ENCODE measurements at regions not wholly inside any gene's neighbourhood (a gene's known extent, or its start where the extent isn't known, plus 50 kb on each side); places are given as distances from the start of the nearest gene placed in this dataset.
A peak's percentile ranks its signal among the peaks of the same experiment; 100 is the strongest.
"Not testable (repeated sequence)": the region's sequence is repeated elsewhere in the genome, so short reads cannot be mapped to it uniquely, and the experiment has no call there.

DNA sequence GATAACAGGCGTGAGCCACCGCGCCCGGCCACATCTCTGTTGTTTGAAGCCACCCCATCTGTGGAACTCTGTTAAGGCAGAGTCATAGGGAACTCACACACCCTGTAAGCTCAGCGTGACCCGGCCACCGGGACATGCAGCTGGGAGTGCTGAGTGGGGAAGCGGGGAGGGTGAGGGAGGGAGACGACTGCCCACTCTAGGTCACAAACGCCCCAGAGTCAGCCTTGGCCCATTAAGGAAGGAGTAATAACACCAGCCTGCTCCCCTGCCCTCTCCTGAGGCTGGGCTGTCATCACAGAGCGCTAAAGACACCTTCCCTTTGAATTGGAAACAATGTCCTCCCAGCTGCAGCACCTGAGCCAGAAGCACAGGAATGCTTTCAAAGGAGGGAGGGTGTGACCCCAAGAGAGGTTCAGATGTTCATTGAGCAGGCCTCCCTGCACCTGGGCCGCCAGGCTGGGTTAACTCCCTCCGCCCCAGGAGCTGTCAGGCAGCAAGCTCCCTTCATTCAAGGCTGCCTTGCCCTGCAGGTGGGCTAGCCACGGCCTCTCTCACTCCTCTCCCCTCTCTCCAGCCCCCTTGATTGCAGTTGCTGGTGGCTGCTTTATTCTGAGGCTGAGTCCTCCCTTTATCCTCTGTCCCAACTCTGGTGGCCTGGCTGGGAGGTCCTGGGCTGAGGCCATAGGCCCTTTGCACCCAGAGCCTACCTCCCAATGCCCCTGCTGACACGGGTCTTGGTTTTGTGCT, 77.2 kb upstream of the HPCAL1 start:
- DNase-seq: peak; percentile 67

DNA sequence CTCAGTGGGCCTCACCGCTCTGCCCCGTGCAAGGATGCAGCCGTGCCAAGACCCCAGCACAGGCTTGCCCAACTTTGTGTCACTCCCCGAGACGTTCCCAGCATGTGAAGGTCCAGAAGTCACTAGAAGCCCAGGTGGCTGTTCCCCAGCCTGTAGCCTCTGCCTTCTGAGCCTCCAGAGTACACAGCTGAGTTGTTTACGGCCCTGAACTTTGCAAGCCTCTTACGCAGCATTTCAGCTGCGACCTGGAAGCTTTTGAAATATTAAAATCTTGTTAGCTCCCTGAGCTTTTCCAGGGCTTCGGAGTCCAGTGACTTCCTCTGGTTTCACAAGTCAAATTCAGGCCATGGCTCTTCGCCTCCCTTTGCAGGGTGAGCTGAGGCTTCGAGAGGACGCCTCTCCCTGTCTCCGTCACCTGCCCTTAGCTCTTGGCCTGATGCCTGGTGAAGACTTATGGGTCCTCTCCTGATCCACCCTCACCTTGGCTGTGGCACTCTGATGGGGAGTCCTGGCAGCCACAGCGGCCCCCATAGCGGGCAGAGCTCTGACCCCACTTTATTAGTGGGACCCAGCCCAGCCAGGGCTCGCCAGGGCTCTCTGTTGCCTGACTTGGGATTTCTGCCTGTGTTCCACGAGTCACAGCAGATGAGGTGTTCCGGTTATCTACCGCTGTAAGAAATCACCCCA, 76.5 kb upstream of the HPCAL1 start:
- DNase-seq: no peak

DNA sequence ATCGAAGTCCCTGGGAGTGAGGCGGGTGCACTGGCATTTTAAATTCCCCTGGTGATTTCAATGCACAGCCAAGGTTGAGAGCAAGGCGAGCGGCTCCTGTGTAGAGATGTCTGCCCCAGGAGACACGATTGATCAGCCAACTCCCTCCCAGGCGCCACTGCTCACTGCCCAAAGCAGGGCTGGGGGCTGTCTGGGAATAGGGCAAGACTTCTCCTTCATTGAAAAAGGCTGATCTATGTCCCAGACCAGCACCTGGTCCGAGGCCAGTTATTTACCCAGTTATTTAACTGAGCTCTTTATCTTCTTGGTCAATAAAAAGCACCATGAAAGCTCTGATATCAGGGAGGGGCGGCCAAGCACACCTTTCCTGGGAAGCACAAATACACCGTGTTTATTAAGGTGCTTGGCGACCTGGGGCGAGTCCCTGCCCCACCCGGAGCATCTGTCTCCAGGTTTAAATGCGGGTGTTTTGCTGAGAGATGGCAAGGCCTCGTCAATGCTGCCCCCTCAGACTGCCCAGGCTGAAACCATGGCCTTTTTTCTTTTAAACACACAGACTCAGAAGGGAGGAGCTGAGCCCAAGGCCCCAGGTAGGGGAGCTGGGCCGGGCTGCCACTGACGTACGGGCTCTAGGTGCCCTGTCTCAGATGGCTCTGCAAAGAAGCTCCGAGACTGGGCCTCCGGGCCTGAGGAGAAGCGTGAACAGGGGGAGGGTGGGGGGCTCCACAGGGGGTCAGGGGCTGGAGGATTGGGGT, 73.9 kb upstream of the HPCAL1 start:
- no peak for DNase-seq

DNA sequence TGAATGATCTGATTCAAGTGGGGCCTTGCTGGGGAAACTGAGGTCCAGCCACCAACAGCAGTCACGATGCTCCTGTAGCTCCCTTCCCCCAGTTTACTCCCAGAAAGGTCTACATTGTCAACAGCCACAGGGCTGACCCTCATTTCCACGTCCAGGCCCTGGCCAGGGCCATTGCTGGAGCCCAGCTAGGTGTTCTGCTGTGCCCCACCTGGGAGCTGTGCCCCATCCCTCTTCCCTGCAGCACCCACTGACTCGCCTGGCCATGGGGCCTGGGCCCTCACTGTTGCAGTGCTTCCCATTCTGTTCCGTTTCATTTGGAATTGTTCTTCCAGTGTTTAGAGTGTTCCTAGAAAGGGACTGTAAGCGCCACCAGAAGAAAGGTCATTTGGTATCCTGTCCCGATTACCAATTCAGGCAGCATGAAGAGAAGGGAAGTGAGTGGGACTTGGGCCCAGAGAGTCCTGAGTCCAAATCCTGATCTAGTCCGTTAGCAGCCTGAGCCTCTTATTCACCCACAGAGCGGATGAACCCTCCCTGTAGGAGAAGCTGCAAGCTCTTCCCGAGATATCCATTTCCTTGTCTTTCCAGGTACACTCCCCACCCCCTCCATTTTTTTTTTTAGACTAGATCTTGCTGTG, 73.1 kb upstream of the HPCAL1 start:
- DNase-seq: no peak

DNA sequence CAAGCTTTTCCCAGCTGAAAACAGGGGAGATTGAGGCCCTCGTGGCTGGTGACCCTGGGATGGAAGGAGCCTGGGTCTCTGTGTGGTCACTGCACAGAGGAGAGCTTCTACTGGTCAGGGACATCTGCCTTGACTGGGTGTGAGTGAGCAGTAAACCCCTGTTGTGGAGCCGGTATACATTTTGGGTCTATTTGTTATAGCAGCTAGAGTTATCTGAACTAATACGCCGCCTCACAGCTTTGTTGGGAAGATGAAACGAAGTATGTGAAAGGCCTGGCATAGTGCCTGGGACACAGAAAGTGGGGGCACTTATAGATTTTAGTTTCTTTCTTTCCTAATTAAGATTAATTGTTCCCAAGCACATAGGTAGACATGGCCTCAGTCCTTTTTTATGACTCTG, 72.2 kb upstream of the HPCAL1 start:
- no peak for DNase-seq

DNA sequence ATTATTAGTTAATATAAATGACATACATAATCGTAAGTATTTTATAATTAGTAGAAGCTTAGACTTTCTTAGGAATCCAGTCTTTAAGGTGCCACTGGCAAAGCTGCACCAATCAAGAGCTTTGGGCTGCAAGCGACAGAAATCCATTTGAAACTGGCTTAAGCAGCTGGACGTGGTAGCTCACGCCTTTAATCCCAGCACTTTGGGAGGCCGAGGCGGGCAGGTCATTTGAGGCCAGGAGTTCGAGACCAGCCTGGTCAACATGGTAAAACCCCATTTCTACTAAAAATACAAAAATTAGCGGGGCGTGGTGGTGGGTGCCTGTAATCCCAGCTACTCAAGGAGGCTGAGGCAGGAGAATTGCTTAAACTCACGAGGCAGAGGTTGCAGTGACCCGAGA, 71.8 kb upstream of the HPCAL1 start:
- not testable (repeated sequence) for DNase-seq

DNA sequence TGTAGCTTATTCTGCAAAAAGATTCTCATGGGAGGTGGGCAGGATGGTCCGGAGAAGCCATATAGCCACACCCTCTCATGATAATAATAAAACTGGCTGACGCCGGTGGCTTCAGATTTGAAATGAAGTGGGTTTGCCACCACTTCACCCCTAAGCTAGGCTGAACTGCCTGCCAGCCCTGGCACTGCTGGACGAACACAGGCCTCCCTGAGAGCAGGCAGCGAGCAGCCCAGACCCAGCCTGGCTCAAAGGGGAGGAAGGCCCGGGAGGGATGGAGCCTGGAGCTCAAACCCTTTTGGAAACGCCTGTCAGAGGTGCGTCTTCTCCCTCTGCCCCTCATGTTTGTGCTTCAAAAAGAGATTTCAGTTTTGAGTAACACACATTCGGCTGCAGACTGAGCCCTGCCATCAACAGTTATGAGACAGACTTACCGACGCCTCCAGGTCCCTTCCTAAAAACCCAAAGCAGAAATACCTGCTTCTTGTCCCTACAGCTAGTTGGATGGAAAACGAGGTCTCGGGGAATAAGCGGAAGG, 71.1 kb upstream of the HPCAL1 start:
- DNase-seq: no peak

DNA sequence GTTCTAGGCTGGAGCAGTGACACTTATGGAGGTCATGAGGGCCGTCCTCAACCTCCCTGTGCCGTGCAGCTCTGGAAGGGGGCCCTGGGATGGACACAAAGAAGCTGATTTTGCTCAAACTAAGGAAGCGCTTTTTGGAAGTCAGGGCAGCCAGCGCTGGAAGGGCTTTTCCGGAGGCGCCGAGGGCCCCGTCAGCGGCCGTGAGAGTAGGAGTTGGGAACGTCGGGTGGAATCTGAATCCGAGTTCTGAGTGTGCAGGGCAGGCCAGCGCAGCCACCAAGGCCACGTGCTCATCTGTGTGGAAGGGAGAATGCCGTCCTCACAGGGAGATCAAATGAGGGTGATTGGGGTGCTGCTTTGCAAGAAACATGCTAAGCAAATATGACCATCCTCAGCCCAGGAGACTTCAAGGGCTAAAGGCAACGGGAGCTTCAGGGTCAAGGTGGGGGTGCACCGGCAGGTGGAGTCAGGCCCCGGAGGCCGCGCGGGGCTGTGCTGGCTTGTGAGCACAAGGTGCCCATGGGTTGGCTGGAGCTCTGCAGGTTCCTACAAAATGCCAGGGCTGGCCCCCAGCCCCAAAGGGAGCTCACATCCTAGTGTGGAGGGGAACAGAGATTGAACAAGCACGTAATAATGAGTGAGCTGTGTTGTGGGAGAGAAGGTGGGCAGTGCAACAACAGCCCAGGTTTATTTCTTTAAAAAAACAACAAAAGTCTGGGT, 70.4 kb upstream of the HPCAL1 start:
- no peak for DNase-seq

DNA sequence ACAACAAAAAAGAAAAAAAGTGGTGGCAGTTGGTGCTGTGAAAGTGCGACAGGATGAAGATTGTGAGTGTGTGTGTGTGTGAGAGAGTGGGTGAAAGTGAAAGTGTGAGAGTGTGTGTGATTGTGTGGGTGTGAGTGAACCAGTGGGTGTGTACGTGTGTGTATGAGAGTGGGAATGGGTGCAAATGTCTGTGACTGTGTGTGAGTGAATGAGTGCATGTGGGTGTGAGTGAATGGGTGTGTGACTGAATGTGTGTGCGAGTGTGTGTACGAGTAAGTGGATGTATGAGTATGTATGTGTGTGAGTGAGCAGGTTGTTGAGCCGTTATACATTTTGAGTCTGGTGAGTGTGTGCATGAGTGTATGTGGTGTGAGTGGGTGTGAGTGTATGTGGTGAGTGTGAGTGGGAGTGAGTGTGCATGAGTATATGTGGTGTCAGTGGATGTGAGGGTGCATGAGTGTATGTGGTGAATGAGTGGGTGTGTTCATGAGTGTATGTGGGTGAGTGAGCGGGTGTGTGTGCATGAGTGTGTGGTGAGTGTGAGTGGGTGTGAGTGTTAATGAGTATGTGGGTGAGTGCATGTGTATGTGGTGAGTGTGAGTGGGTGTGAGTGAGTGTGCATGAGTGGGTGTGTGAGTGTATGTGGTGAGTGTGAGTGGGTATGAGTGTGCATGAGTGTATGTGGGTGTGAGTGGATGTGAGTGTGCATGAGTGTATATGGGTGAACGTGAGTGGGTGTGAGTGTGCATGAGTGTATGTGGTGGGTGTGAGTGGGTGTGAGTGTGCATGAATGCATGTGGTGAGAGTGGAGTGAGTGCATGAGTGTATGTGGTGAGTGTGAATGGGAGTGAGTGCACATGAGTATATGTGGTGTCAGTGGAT, 69.3 kb upstream of the HPCAL1 start:
- DNase-seq: no peak

DNA sequence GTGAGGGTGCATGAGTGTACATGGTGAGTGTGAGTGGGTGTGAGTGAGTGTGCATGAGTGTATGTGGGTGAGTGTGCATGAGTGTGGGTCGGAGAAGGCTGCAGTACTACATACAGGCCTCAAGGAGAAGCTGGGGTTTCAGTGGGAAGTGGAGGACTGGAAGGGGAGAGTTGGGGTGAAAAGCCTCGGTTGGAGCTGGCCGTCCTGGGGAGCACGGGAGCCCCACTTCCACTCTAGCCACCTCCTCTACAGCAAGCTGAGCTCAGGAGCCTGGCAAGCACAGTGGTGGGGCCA, 68.7 kb upstream of the HPCAL1 start:
- no peak for DNase-seq

DNA sequence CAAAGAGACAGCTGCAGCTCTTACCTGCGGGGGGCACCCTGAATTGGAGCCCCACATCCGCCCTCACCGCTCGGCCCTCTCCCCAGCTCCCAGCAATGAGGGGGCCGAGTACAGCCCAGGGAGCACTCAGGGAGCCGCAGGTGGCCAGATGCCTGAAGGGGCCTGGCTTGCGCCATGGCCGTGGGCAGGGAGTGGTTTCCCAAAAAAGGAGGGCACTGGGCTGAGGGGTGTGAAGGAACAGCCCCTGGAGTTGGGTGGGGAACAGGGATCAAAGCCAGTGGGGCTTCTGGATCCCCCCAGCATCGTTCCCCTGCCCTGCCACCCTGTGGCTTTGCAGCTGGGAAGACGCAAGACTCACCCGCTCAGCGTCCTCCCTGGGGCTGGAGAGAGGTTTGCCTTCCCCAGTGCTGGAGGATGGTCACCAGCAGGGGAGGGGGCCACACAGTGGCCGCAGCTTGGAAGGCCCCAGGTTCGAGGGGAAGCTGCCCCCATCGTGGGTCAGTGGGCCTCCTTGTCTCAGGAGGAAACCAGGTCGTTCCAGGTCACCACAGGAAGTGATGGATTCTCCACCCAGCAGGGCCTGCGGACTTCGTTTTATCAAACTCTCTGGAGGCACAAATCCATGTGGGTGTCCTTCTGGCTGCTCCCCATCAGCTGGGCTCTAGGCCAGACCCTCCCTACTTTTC, 68.2 kb upstream of the HPCAL1 start:
- no peak for DNase-seq

DNA sequence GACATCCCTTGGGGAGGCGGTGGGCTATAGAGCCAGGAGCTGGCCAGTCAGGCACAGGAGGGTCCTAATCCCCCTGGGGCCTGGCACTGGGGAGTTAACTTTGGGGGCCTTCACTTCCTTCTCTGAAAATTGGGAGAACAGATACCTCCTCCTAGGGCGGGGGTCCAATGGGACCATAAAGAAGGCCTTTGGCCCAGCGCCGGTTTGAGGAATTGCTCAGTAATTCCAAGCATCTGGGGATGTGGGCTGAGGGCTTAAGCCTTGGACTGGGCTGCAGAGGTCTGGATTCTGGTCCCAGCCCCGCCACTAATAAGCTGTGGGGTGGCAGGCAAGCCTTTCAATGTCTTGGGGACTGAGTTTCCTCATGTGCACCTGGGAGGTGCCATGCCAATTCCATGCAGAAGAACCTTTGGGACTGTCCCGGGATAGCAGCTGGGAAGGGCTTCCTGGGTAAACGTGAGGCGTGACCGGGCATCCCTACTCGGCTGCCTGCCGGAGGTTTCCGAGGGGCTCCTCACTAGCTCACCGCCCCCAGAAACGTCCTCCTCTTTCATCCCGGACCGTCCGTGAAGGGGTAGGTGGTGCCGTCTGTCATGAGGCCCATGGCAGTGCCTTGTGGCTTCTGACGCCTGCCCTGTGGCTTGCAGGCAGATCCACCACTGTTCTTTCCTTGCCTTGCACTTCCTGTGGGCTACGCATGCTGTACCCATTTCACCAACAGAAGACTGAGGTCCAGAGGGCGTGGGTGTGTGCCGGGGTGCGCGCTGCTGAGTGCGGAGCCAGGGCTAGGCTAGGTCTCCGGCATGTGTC, 67.4 kb upstream of the HPCAL1 start:
- DNase-seq: no peak

DNA sequence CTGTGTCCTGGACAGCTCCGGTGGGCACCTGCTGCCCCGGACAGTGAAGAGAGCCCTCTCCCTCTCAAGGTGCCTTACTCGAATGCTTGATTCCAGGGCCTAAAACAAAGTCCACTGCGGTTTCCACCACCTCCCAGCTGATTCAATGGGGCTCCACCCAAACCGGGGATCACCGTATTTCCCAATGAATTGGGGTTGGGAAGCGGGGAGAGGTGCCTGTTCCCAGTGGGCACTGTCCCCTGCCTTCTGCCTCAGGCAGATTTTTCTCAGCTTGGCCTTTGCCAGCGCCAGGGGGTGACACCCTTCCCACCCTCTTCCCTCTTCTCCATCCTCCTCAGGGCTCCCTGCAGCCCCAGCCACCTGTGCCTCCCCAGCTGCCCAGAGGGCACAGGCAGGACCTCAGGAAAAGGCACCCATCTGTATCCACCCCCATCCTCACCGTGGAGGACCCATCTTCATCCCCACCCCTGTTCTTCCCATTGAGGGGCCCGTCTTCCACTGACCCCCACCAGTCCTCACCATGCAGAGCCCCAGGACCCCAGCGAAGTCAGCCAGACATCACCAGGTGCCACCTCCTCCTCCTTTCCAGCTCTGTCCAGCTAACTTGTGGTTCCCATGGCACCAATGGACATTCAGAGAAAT, 66.7 kb upstream of the HPCAL1 start:
- no peak for DNase-seq

DNA sequence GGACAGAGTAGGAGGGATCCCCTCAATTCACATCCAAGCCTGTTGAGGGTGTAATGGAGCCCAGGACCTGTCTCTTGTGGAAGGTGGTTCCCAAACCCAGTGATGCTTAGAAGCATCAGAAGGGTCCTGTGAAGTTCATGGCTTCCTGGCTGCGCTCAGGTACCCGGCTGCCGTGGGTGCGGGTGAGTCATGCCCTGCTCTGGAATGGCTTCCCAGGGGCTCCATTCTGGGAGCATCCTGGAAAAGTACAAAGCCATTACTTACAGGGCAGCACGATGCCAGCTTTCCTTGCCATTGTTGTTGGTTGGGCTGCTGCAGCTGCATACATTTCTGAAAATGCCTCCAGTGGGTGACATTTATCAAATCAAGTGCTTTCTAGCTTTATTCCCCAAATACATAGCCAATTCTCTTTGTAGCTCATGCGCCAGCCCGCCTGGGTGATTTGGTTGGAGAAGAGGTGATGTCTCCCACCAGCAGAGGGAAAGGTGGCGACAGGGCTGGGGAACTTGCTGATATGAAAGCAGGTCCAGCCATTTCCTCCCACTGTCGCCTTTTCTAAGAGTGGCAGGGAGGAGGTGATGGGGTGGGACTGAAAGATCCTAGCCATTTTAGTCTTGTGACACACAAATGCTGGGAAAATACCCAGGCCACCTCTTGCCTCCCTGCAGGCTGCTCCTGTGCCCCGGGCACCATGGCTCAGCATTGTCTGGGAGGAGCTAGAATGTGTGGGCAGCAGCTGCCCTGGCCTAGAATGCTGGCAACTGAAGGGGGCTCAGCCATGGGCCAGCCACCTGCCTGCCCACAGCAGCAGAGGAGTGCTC, 65.9 kb upstream of the HPCAL1 start:
- DNase-seq: no peak

DNA sequence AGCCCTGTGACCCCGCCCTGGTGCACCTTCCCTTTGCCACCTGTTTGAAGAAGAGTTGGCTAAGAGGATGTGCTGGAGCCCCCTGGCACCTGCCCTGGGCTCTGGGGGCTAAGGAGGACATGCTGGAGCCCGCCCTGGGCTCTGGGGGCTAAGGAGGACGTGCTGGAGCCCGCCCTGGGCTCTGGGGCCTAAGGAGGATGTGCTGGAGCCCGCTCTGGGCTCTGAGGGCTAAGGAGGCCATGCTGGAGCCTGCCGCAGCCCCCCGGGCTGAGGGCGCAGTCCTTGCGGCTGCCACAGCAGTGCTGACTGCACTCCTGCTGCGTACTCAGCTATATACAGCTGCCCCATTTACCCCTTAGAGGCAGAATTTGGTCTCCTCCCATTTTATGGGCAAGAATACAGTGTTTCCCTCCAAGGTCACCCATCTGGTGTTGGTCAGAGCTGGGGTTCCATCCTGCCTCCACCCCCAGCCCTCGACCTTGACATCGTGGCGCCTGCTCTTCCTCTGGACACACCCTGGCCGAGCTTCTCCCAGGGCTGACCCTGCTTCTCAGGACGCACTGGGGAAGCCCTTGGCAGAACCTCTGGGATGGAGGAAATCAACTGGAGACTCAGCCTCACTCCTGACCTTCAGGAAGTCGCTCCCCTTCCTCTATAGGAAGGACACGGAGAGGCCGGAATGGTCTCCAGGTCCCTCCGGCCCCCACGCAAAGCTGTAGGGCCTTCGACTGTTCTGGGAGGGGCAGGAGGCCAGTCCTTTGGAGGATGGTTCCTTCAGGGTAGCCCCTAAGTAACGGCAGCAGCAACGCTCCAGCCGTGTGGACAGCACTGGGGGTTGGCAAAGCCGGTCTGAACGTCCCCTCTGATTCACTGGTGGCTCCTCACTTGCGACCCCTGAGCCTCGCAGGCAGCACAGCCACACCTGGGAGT, 65.0 kb upstream of the HPCAL1 start:
- no peak for DNase-seq

DNA sequence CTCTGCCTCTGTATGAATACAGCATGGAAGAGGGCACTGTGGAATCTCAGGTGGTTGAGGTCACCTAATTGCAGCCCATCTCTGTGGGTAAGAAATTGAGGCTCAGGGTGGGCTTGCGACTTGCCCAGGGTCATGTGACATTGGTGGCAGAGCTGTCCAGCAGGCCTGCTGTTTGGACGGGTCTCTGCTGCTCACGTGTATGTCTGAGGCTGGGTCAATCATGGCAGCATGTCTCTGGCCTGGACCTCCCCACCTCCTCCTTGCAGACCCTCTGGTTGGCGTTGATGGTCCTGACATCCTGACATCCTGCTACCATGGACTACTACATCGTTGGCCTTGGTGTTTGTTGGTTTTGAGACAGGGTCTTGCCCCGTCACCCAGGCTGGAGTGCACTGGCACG, 64.3 kb upstream of the HPCAL1 start:
- no peak for DNase-seq

DNA sequence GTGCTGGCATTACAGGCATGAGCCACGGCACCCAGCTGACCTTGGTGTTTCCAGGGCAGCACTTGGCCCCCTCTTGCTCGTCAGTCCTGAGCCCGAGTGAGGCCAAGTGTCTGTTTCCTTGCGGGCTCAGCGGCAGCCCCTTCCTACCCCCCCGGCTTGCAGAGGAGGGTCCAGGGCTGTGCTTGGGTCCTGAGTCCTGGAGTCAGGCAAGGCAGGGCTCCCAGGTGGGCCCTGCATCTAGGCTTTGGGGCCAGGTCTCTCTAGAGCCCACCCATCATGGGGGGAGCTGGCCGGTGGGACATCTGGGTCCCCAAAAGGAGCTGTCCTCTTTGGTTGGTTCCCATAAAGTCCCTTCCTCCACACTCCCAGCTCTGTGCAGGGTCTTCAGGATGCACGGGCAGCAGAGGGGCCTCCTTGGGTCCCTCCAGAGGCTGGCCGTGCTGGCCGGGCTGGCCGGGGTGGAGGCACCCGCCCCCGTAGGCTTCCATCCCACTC, 63.7 kb upstream of the HPCAL1 start:
- DNase-seq: no peak
